Fibroblast of lung (primary cell): ENCODE measurements at regions not wholly inside any gene's neighbourhood (a gene's known extent, or its start where the extent isn't known, plus 50 kb on each side); places are given as distances from the start of the nearest gene placed in this dataset.

Experiments
- CTCF ChIP-seq, 2 donors: IDR thresholded peaks in 1 of 2; conservative IDR thresholded peaks in 1 of 2; 1 replicate in 1 of 2; 2 replicates in 1 of 2; pipeline ENCODE4 v1.5.1; 2011 to 2012; ENCODE audit warnings: low read length in 2 of 2, control low read depth in 1 of 2, inconsistent platforms in 1 of 2, low read depth in 1 of 2, mild to moderate bottlenecking in 1 of 2
- EZH2 ChIP-seq: IDR thresholded peaks from 2 replicates; pipeline ENCODE4 v1.5.1; 2012; ENCODE audit warnings: low read length, control low read depth, mild to moderate bottlenecking; ENCODE audit errors: missing control alignments

DNA sequence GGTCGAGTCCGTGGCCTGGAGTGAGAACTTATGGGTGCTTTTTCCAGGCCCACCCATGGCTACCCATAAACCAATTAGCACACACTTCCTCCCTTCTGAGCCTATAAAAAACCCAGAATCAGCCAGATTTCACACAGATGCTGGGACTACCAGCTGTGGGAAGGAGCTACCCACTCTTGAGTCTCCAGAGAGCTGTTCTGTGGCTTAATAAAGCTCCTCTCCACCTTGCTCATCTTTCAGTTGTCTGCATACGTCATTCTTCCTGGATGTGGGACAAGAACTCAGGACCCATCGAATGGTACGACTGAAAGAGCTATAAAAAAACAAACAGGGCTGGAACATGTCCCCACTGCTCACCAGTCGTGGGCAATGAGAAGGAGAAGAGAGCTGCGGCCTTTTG lies 555.4 kb upstream of the CCDC54 start:
- TF ChIP-seq CTCF (conservative IDR thresholded peaks at IDR 0.05 in 1 of 2, IDR thresholded peaks at IDR 0.05 in 1 of 2; ENCODE audit: low read depth in 1 of 2, low read length in 2 of 2) = no peak
- no peak for TF ChIP-seq EZH2
